GM18508 (cell line): ENCODE measurements at regions not wholly inside any gene's neighbourhood (a gene's known extent, or its start where the extent isn't known, plus 50 kb on each side); places are given as distances from the start of the nearest gene placed in this dataset.
A peak's percentile ranks its signal among the peaks of the same experiment; 100 is the strongest.
"Not testable (repeated sequence)": the region's sequence is repeated elsewhere in the genome, so short reads cannot be mapped to it uniquely, and the experiment has no call there.

ENCODE experiments used
- ATAC-seq: cut with Tn5 transposase; IDR thresholded peaks from one replicate; pipeline ENCODE4 v1.9.1; 2021; ENCODE audit warnings: moderate number of reproducible peaks; ENCODE audit not compliant: insufficient read depth, unreplicated experiment

DNA sequence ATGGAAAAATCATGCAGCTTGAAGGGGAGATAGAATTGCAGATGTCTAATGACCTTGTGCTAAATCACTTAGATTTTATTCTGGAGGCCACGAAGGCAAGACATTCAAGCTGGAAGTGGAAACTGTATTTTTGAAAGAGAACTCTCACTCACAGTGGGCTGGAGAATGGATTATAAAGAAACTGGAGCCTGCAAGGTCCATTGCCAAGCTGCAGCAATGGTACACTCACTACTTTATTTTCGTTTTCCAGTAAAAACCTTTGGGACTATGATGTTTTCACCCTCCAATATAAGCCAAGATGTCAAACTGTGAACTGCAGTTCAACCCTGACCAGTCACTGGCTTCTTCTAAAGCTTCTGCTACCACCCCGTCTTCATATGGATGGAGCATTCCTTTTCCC lies 62.0 kb downstream of the SKIDA1 start:
- ATAC-seq = no peak

DNA sequence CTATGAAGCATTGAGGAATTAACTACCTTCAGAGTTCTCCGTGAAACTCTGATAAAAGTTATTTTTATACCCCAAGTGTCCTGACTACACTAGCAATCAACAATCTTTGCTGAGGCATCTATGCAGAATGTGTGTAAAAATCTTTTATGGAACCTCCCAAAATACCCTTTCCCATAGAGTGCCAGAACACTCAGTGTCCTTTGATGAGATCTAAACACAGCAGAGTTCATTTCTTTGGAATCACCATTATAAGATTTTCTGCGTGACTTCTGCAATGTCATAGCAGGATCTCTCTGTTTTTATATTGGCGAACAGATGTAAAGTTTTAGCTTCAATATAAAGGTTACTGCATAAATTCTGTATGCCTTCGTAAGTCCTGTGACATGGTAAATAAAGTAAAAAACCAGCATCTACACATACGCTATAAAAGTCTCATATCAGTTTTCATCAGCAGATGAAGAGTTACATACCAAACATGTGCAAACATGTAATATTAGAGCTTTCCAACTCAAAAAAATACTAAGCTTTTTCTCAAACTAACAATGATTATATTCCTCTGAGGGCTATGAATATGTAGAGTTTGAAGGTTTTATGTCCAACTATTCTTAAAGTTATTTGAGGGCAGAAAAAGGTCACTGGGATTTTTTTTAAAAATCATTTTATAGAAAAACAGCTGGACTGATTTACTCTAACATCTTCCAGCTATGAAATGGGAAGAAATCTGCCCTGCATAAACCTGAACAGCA lies 67.2 kb downstream of the SKIDA1 start:
- ATAC-seq = no peak

DNA sequence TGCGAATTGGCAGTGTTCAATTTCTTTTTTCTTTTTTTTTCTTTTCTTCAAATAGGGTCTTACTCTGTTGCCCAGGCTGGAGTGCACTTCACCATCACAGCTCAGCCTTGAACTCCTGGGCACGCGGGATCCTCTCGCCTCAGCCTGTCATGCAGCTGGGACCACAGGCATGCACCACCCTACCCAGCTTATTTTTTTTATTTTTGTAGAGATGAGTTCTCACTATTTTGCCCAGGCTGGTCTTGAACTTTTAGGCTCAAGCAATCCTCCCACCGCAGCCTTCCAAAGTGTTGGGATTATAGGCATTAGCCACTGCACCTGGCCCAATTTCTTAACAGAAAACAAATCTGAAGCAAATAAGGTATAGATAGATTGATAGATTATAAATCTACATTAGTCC lies 69.3 kb downstream of the SKIDA1 start:
- no peak for ATAC-seq

DNA sequence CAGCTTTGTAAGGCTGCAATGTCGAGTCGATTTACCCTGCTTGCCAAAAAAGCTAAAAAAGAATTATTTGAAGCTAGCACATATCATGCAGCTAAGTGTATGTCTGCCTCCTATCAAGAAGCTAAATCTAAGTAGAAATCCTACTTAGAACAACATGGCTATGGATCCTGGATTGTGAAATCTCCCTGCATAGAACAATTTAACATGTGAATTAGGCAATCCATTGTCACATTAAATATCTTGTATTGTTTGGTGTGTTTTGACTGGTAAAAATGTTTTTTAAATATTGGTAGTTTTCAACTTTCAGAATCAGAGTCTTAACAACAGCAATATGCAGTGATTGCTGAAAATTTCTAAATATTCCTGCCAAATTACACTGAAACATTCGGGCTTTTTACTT lies 73.3 kb downstream of the SKIDA1 start:
- ATAC-seq = no peak

DNA sequence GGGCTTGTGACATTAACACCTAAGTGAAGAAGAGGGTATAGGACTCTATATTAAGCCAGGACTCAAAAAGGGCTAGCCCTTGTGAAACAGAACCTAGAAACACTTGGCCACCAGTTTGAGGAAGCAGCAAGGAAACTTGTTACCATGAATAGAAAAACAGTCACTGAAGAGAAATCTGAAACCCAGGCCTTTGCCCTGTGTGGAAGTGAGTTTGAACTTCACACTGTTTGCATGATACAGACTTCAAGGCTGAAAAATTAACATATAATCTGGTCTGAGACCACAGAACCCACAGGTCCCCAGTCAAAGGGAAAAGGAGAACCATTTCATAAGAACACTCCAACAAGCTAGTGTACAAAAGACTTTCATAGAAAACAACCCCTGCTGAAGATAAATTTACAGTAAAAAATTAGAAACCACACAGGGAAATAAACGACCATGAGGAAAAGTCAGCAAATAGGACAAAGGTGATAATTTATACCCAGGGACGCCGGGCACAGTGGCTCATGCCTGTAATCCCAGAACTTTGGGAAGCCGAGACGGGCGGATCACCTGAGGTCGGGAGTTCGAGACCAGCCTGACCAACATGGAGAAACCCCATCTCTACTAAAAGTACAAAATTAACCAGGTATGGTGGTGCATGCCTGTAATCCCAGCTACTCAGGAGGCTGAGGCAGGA lies 76.1 kb downstream of the SKIDA1 start:
- ATAC-seq = peak; percentile 84

DNA sequence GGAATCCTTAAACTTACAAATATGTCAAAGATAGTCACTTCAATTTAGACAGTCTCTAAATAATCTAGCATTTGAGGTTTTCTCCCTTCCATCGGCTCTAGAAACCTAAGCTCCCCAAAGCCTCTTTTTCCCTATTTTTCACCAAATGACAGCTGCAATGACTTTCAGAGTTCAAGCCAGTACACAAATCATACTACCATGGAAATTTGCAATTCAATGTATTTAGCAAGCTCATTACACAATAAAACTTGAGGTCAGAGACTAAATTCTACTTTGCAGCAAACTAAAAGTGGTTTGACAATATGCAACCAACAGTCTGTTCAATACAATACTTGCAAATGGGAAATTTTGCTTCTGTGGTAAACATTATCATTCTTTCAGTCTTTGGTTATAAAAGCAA lies 80.3 kb downstream of the SKIDA1 start:
- ATAC-seq = no peak

DNA sequence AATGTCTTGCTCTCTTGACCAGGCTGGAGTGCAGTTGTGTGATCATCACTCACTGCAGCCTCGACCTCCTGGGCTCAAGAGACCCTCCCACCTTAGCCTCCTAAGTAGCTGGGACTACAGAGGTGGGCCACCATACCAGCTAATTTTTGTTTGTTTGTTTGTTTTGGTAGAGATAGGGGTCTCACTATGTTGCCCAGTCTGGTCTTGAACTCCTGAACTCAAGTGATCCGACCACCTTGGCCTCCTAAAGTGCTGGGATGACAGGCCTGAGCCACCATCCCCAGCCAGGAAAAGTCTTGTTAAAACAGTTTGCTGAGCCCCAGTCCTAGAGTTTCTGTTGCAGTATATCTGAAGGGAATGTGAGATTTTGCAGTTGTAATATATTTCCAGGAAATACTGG lies 83.9 kb downstream of the SKIDA1 start:
- ATAC-seq = no peak

DNA sequence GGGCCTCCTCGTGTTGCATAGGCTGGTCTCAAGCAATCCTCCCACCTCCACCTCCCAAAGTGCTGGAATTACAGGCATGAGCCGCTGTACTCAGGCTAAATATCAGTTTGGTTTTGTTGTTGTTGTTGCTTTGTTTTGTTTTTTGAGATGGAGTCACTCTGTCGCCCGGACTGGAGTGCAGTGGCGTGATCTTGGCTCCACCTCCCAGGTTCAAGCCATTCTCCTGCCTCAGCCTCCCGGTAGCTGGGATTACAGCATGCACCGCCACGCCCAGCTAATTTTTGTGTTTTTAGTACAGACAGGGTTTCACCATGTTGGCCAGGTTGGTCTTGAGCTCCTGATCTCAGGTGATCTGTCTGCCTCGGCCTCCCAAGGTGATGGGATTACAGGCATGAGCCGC lies 86.6 kb downstream of the SKIDA1 start:
- not testable (repeated sequence) for ATAC-seq

DNA sequence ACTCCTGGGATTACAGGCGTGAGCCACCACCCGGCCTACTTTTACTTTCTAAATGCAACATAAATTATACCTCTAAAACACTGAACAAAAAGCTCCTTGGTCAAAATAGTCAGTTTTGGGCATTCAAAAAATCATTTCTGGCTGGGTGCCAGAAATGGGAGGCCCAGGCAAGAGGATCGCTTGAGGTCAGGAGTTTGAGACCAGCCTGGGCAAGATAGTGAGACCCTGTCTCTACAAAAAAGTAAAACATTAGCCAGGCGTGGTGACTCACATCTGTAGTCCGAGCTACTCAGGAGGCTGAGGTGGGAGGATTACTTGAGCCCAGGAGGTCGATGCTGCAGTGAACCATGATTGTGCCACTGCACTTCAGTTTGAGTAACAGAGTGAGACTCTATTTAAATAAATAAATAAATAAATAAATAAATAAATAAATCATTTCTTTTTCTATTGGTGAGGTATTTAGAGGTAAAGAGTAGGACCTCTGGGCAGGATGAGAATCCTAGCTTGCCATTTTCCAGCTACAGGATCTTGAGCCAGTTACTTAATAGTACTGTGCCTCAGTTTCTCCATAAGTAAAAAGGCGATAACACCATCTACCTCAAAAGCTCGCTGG lies 87.6 kb downstream of the SKIDA1 start:
- ATAC-seq = no peak

DNA sequence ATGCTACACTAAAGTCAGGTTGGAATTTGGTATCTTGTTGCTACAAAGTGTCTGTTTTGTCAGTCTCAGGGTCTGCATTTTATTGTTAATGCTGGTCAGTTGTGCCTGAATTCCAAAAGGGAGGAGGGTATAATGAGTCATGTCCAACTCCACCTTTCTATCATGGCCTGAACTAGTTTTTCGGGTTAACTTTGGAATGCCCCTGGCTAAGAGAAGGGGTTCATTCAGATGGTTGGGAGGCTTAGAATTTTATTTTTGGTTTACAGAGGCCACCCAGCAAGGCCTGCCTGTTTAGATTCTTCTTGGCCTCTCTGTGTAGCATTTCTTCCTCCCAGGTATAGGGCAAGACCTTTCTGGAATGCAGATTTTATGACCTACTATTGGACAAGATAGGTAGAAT lies 93.2 kb downstream of the SKIDA1 start:
- no peak for ATAC-seq

DNA sequence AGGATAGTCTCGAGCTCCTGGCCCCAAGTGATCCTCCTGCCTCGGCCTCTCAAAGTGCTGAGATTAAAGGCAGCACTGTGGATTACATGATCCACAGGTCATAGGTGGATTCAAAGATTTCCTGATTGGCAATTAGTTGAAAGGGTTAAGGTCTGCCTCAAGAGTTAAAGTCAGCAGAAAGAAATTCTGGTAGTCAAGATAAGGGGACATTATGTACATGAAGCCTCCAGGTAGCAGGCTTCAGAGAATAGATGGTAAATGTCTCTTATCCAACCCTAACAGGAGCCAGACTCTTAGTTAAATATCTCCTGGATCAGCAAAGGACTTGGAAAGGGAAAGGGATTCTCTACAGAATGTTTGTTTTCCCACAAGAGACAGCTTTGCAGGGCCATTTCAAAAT lies 93.7 kb downstream of the SKIDA1 start:
- no peak for ATAC-seq

DNA sequence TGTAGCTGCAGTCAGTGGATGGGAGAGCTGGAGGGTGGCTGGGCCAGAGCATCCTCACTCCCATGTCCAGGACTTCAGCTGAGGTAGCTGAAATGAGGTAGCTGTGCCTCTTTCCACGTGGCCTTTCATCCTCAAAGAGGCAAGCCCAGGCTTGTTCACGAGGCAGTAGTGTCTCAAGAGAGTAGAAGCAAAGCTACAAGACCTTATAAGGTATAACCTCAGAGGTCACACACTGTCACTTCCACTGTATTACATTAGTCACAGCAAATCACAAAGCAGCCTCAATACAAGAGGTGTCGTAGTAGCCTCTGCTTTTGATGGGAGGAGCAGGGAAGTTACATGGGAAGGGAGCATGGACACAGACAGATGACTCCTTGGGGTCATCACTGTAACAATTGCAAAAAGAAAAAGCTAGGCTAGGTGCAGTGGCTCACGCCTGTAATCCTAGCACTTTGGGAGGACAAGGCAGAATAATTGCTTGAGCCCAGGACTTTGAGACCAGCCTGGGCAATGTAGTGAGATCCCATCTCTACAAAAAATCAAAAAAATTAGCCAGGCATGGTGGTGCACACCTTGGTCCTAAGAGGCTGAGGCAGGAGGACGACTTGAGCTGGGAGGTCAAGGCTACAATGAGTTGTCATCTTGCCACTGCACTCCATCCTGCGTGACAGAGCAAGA lies 97.5 kb downstream of the SKIDA1 start:
- ATAC-seq = no peak

DNA sequence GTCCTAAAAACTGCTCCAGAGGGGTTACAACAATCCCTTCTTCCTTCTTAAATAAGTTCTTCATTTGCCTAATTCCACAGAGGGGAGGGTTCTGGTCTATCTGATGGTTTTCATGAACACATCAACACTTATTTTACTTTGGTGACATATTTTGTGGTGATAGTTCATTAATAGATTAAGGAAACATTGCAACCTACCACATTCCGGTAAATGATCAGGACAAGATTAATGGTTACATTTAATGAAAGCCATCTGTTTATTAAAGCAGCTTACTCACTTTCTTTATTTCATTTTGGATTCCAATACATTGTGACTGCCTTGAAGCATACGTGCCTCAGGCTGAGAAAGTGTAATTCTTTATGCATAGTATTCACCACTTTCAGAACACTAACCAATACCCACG lies 101.0 kb downstream of the SKIDA1 start:
- ATAC-seq = no peak

DNA sequence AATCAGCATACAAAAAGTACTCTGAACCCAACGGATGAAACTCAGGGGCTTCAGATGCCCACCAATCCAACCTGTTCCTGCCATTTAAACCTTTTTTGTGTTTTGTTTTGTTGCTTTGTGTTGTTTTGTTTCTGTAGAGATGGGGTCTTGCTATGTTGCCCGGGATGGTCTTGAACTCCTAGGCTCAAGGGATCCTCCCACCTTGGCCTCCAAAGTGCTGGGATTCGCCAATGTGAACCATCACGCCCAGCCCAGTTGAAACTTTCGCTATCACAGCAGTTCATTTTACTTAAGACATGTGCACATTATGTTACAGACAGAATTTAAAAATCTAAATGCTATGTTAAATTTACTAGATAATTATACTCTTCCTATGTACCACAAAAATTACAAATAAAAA lies 101.6 kb downstream of the SKIDA1 start:
- ATAC-seq = no peak

DNA sequence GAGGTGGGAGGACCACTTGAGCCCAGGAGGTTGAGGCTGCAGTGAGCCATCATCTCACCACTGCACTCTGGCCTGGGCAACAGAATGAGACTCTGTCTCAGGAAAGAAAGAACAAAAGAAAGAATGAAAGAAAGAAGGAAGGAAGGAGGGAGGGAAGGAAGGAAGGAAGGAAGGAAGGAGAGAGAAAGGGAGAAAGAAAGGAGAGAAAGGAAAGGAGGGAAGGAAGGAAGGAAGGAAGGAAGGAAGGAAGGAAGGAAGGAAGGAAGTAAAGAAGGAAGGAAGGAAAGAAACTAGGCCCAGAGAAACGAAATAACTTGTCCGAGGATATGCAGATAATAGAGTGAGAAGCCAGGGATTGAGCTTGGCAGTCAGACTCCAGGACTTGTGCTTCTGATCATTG lies 102.1 kb downstream of the SKIDA1 start:
- ATAC-seq = no peak

DNA sequence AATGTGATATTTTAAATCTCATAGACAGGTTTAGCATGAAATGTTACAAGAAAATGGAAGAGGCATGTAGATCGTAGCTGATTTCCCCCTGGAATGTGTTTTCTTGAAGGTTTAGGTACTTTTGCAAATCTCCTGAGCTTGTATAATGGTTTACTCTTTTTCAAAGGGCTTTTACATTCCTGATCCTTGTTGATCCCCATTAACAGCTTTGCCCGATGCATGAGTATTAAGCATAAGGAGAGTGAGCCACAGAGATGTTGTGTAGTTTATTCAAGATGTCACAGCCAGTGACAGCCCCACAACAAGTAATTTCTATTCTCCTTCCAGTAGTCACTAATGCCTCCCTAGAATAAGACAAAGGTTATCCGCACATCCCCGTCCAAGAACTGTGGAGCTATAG lies 103.7 kb downstream of the SKIDA1 start:
- ATAC-seq = no peak

DNA sequence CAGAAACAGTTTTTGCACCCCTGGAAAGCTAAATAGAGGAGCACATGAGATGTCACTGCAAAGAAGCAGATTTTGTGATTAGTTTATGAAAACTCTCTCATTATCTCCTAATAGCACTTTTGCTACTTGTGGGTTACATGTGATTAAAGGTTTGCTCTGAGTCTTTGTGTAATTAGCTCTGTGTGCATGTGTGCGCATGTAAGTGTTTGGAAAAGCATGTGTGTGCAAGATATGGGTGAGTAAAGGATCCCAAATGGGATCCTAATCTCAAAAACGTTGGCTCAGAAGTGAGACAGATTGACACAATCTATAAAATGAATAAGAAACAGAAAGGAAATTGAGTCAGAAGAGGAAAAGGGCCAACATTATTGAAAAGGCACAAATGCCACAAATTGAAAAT lies 104.5 kb downstream of the SKIDA1 start:
- no peak for ATAC-seq

DNA sequence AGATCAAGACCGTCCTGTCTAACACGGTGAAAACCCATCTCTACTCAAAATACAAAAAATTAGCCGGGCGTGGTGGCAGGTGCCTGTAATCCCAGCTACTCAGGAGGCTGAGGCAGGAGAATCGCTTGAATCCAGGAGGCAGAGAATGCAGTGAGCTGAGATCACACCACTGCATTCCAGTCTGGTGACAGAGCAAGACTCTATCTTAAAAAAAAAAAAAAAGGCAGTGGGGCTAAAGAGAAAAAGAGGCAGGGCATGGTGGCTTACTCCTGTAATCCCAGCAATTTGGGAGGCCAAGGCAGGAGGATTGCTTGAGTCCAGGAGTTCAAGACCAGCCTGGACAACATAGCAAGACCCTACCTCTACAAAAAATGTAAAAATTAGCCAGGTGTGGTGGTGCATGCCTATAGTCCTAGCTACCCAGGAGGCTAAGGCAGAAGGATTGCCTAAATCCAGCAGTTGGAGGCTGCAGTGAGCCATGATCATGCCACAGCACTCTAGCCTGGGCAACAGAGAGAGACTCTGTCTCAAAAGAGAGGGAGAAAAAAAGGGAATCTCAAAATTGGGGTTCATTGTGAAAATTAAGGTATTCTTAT lies 106.4 kb downstream of the SKIDA1 start:
- ATAC-seq = not testable (repeated sequence)

DNA sequence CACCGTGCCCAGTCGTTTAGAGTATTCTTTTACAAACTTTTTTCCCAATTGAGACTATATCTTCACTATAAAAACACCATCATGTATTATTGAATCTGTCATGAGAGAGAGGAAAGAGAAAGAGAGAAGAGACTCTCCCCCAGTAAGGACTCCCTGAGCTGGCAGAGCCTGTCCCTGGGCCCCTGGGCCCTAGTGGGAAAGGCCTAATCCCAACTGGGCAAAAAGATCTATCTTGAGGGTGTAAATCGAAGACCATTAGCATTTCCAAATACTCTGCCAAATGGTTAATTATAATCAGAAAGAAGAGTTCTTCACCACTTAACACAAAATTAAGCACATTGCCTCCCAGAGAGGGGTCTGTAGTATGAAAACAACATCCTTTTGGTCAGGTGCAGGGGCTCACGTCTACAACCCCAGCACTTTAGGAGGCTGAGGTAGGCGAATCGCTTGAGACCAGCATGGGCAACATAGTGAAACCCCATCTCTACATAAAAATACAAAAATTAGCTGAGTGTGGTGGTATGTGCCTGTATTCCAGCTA lies 108.2 kb downstream of the SKIDA1 start:
- ATAC-seq = no peak

DNA sequence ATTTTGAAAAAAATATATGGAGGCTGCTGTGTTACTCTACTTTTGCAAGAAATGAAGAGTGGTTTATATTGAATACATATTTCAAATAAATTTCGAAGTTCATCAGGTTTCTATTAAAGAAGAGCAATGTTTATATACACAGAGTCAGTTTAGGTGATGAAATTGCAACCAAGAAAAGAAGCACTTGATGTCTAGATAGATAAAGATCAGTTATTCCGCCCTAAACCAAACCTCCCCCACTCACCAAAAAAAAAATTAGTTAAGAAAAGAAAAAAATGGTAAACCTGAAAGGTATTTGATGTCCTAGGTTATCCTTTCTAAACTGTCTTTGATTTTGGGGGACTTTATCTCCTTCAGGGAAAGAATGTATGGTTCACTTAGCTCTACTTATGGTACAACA lies 111.8 kb downstream of the SKIDA1 start:
- ATAC-seq = no peak

DNA sequence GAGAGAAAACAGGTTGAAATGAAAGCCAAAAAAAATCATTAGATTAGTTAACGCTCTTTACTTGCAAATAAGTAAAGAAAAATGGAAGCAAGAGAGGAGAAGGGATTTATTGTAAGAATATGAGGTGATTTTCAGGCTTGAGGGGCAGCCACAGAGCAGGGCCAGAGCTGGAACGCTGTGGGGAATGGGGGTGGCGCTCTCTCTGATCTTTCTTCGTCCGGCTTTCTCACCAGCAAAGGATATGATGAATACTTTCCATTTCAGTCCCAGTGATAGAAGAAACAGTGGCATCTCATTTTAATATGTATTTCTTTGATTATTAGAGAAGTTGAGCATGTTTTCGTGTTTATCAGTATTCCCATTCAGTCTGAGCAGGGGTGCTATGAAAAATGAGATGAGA lies 112.2 kb downstream of the SKIDA1 start:
- ATAC-seq = no peak
